Breast epithelium (tissue), 3 donors: ENCODE measurements at regions not wholly inside any gene's neighbourhood (a gene's known extent, or its start where the extent isn't known, plus 50 kb on each side); places are given as distances from the start of the nearest gene placed in this dataset.

ENCODE experiments used
- CTCF ChIP-seq, 3 donors: fragments of 450-650 bp; IDR thresholded peaks; one replicate each; pipeline ENCODE4 v1.5.1; 2016 to 2017; ENCODE audit warnings: antibody characterized with exemption in 3 of 3, mild to moderate bottlenecking in 3 of 3, moderate library complexity in 3 of 3
- POLR2A ChIP-seq: fragments of 450-650 bp; IDR thresholded peaks from one replicate; pipeline ENCODE4 v1.6.1; 2016; ENCODE audit warnings: antibody characterized with exemption, mild to moderate bottlenecking, moderate library complexity

GRCh38 chr20:11544029-11544678 lies 373.5 kb upstream of the BTBD3 start:
- TF ChIP-seq POLR2A (no peak), CTCF (IDR thresholded peaks at IDR 0.05) (peak; percentile 56 to 74 (median 73))
